Inflammatory macrophage treated with lipopolysaccharide for 1 hour (primary cell): ENCODE measurements at regions not wholly inside any gene's neighbourhood (a gene's known extent, or its start where the extent isn't known, plus 50 kb on each side); places are given as distances from the start of the nearest gene placed in this dataset.

ENCODE experiments used
- DNase-seq, 2 donors: peaks; one replicate each; pipeline ENCODE4 v3.0.0-alpha.2; 2020 to 2022

GRCh38 chr10:59550061-59550460 lies 159.6 kb downstream of the SLC16A9 start:
- DNase-seq, result no peak

DNA sequence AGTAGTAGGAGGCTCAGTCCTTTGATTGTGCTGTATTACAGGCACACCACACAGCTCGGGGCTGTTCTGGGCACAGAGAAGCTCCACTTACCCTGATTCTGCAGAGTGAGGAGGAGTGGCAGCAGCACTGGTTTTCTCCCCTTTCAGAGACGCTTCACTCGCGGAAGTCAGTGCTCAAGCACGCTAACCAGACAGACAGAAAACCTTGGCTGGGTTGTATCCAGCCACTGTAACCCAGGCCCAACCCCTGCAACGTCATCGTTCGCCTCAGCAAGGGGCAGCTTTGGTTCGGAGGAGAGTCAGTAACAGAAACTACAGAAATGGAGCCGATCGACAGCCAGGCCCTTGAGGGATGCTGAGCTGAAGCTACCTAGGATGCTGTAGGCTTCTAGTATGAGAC lies 171.0 kb downstream of the SLC16A9 start:
- no peak for DNase-seq

- DNase-seq, result no peak
Measured at GRCh38 chr10:59537501-59537900, 172.1 kb downstream of the SLC16A9 start.

- DNase-seq, result no peak
Measured at GRCh38 chr10:59536167-59537014, 173.3 kb downstream of the SLC16A9 start.

GRCh38 chr10:59524348-59524747 lies 162.0 kb upstream of the FAM13C start:
- no peak for DNase-seq

- DNase-seq, result no peak
Measured at GRCh38 chr10:59523851-59524250, 161.5 kb upstream of the FAM13C start.

- no peak for DNase-seq
Measured at GRCh38 chr10:59517996-59518395, 155.6 kb upstream of the FAM13C start.

GRCh38 chr10:59517341-59517899 lies 155.1 kb upstream of the FAM13C start:
- DNase-seq, result no peak

DNA sequence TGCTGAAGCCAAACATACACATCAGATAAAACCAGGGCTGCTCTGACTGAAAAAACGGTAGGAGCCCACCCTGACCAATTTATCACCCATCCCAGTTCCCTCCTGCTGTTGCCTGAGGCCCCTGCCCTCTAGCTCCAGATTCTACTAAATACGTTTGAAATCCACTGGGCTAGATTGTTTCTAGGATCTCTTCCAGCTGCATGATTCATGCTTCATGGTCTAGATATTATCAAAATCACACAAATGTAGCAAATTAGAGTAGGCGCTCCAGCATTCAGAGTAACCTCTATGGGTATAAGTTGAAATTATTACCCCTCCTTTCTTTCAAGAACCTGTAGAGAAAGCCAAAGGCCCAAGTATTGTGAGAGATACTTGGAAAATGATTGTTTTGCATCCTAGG lies 151.2 kb upstream of the FAM13C start:
- DNase-seq, result no peak

DNA sequence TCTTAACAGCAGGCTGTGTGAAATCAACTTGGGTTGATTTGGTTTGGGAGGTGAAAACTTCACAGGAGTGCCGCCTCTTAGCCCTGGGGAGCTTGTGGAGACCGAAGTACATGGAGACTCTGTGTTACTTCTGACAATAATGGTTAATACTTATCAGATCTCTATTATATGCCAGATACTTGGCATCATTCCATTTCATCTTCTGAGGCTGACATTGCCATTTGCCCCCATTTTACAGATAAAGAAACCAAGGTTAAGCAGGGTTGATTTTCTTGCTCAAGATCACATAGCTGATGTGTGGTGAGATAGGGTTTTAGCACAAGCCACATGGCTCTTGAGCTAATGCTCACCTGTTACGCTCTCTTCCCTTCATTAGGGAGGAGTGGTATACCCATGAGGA lies 150.6 kb upstream of the FAM13C start:
- no peak for DNase-seq

GRCh38 chr10:59508956-59509355 lies 146.6 kb upstream of the FAM13C start:
- no peak for DNase-seq

DNA sequence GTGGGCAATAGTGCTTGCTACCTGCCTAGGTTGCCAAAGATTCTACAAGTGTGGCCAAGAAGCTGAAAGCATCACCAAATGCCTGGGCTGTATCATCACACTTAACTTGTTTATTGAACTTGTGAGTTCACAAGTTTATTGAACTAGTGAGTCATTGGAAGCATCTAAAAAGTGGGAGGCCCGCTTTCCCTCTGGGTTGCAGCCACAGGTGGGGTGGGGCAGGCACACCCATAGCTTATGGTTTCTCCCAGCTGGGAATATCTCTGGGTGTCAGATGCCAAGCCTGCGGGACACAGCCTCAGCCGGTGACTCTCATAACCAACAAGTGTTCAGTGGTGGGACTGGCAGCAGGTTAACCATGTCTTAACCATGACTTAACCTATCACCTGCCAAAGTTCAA lies 145.9 kb upstream of the FAM13C start:
- DNase-seq, result no peak

DNA sequence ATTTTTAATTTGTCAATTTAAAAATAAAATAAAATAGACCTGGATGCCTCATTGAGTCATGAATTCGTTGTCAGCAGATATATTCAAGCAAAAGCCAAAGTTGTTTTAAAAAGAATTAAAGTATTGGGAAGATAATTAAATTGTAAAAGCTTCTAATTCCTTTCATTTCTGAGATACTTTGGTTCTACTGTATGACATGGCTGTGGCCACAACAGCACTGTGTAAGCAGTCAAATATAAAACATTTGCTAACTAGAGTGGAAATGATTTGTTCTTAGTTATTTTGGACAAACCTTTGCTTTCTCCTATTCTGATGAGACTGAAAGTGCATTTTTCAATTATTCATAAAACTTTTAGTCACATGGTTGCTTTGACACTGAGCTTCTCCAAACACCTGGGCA lies 143.6 kb upstream of the FAM13C start:
- no peak for DNase-seq

DNA sequence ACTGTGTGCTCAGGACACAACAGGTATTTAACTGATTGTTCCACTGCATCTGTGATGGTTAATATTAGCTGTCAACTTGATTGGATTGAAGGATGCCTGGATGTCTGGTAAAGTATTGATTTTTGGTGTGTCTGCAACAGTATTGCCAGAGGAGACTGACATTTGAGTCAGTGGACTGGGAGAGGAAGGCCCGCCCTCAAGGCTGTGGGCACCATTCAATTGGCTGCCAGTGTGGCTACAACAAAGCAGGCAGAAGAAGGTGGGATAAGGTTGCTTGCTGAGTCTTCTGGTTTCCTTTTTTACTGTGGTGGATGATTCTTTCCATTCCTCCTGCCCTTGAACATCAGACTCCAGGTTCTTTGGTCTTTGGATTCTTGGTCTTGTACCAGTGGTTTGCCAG lies 137.1 kb upstream of the FAM13C start:
- no peak for DNase-seq

DNA sequence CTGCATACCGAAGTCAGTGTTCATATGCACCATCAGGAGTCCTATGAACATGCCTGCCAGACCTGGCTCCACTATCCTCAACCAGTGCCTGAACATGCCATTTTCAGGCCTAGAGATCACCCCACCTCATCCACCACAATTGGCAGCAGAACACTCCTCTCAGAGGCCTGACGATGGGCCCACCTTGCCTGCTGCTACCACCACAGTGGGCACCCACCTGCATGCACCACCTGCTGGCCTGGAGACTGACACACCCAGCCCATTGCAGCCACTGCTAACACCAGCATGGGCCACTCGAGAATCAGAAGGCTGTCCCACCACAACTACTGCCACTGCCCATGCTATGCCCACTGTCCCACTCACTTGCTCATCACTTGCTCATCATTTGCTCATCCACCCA lies 130.7 kb upstream of the FAM13C start:
- no peak for DNase-seq

- DNase-seq, result no peak
Measured at GRCh38 chr10:59479426-59479825, 117.1 kb upstream of the FAM13C start.

GRCh38 chr10:59470570-59470969 lies 108.2 kb upstream of the FAM13C start:
- DNase-seq, result no peak

DNA sequence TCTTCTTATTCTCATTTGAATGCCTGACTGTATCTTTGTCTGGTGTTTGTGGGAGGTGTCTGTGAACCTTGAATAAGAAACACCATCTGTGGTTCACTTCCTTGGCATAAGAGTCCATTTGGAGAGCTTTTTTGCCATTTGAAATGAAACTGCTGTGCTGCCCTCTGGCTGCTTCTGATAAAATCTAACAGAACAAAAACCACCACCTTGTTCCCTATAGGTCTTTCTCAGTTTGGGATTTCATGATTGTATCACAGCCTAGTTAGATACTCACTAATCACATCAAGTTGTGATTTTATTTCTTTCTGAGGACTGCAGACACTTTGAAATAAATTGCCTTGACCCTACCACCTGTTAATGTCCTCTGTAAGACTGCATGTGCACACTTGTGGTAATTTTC lies 102.7 kb upstream of the FAM13C start:
- DNase-seq, result no peak

DNA sequence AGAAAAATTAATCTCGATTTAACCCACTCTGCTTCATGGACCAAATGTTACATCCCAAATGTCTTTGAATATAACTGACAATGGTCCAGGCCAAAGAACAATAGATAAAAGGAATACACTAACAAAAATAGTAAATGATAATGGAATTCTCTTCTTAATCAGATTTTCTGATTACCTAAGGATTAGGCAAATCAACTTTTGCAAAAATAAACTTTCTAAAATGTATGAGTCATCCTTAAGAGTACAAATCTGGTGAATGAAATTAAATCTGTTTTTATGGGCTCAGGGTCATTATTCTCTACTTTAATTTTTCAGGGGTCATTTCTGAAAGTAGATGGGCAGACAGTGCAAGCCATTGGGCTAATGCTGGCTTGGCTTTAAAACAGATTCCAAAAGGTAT lies 102.1 kb upstream of the FAM13C start:
- no peak for DNase-seq

GRCh38 chr10:59463909-59464308 lies 101.6 kb upstream of the FAM13C start:
- no peak for DNase-seq

GRCh38 chr10:59460601-59461000 lies 98.3 kb upstream of the FAM13C start:
- DNase-seq, result no peak

- no peak for DNase-seq
Measured at GRCh38 chr10:59456199-59456598, 93.8 kb upstream of the FAM13C start.

- DNase-seq, result no peak
Measured at GRCh38 chr10:59454171-59454919, 92.0 kb upstream of the FAM13C start.

- DNase-seq, result no peak
Measured at GRCh38 chr10:59448616-59449015, 86.3 kb upstream of the FAM13C start.
